A673 (cell line): ENCODE measurements at regions not wholly inside any gene's neighbourhood (a gene's known extent, or its start where the extent isn't known, plus 50 kb on each side); places are given as distances from the start of the nearest gene placed in this dataset.

ENCODE experiments used
- BruUV-seq: library from RNA; stranded (reverse); fragments of 400-500 nt; replicated peaks from 2 replicates; lab custom pipeline; 2021; lab: Mats Ljungman, UMichigan
- CTCF ChIA-PET: fragments of 300-600 bp; sonication (Branson Sonifier 250); formaldehyde crosslinking; loops from one replicate; lab custom pipeline; 2022; ENCODE audit warnings: antibody characterized with exemption; lab: Charles Lee
- POLR2A ChIA-PET: fragments of 300-600 bp; sonication (Branson Sonifier 250); formaldehyde crosslinking; loops from one replicate; lab custom pipeline; 2022; ENCODE audit warnings: antibody characterized with exemption; ENCODE audit not compliant: low non-redundant PET; lab: Charles Lee
- DNase-seq: peaks from one replicate; pipeline ENCODE4 v3.0.0-alpha.2; 2015; ENCODE audit warnings: low spot score
- H3K27ac ChIP-seq: fragments of 200-600 bp; sonication (generic); 2 replicates; pipeline ENCODE4 v1.5.1; 2016; ENCODE audit warnings: mixed run types, low read depth, mild to moderate bottlenecking, mixed read lengths, antibody characterized with exemption, low read length; ENCODE audit not compliant: poor library complexity, severe bottlenecking
- H3K27me3 ChIP-seq: fragments of 200-600 bp; sonication (generic); replicated peaks from 2 replicates; pipeline ENCODE4 v1.6.1; 2017; ENCODE audit warnings: mixed run types, low read depth, mild to moderate bottlenecking, mixed read lengths, antibody characterized with exemption, low read length; ENCODE audit not compliant: insufficient read depth, poor library complexity
- H3K36me3 ChIP-seq: fragments of 200-600 bp; sonication (generic); 2 replicates; pipeline ENCODE4 v1.6.1; 2016; ENCODE audit warnings: mixed run types, mild to moderate bottlenecking, mixed read lengths, antibody characterized with exemption, low read length; ENCODE audit not compliant: insufficient read depth, poor library complexity, severe bottlenecking
- H3K4me1 ChIP-seq: fragments of 200-600 bp; sonication (generic); 2 replicates; pipeline ENCODE4 v1.6.1; 2017; ENCODE audit warnings: mixed run types, mild to moderate bottlenecking, mixed read lengths, antibody characterized with exemption, low read length; ENCODE audit not compliant: insufficient read depth, poor library complexity, severe bottlenecking
- H3K4me3 ChIP-seq: fragments of 200-600 bp; sonication (generic); 2 replicates; pipeline ENCODE4 v1.5.1; 2016; ENCODE audit warnings: low read depth, mixed run types, mild to moderate bottlenecking, mixed read lengths, low read length; ENCODE audit not compliant: poor library complexity, severe bottlenecking
- H3K9me3 ChIP-seq: fragments of 200-600 bp; sonication (generic); 2 replicates; pipeline ENCODE4 v1.6.1; 2016; ENCODE audit warnings: mixed run types, low read depth, mild to moderate bottlenecking, mixed read lengths, antibody characterized with exemption, low read length; ENCODE audit not compliant: poor library complexity, severe bottlenecking
- CTCF ChIP-seq: fragments of 300-800, 200-600 bp; sonication (generic); conservative IDR thresholded peaks from 2 replicates; pipeline ENCODE4 v1.5.1; 2017; ENCODE audit warnings: low read depth, mild to moderate bottlenecking, antibody characterized with exemption, low read length, moderate library complexity, mixed read lengths
- EZH2 ChIP-seq: fragments of 200-600 bp; sonication (generic); IDR thresholded peaks from 2 replicates; pipeline ENCODE4 v1.6.1; 2017; ENCODE audit warnings: borderline replicate concordance, low read depth, mild to moderate bottlenecking, mixed read lengths, antibody characterized with exemption, low read length; ENCODE audit not compliant: poor library complexity, severe bottlenecking
- intact Hi-C: fragments of 100-400 bp; cut with micrococcal nuclease; formaldehyde crosslinking; loops from one replicate; pipeline ENCODE4 v1.10.0; 2022; ENCODE audit not compliant: unreplicated experiment

GRCh38 chr1:186575348-186575747, 104.9 kb downstream of the PTGS2 start:
- Histone ChIP-seq H3K27ac (peak overlapping the region; percentile 73), H3K36me3 (no peaks in the 10 kb centered on the region), H3K9me3 (no peaks in the 10 kb centered on the region), H3K4me3 (no peak overlapping the region), H3K4me1 (peaks cover 43% of the 10 kb centered on the region), H3K27me3 (no peaks in the 10 kb centered on the region)
- no peak for TF ChIP-seq EZH2
- no peak for TF ChIP-seq CTCF
- peak; percentile 93 for DNase-seq
- ChIA-PET CTCF (no interaction called here), POLR2A (no interaction called here)
- intact Hi-C loops = loop anchor here (1.0 to 2.0 kb wide), 2 partner anchors 39 to 77 kb away; no protein-coding TSS in a partner anchor
- BruUV-seq = no TSS peak

- peaks cover 47% of the 10 kb centered on the region for H3K4me1 ChIP-seq
- H3K27me3 ChIP-seq = no peaks in the 10 kb centered on the region
- H3K4me3 ChIP-seq = no peak overlapping the region
- peak; percentile 77 for DNase-seq
- intact Hi-C loops = loop anchor here (1.0 to 2.0 kb wide), 2 partner anchors 39 to 76 kb away; no protein-coding TSS in a partner anchor
- ChIA-PET CTCF (no interaction called here), POLR2A (no interaction called here)
- H3K36me3 ChIP-seq = no peaks in the 10 kb centered on the region
- no peaks in the 10 kb centered on the region for H3K9me3 ChIP-seq
- no TSS peak for BruUV-seq
- peak overlapping the region; percentile 73 for H3K27ac ChIP-seq
- TF ChIP-seq EZH2 = no peak
- no peak for TF ChIP-seq CTCF
These were observed 105.3 kb downstream of the PTGS2 start for GRCh38 chr1:186574926-186575325.

GRCh38 chr1:186572509-186572908, 107.7 kb downstream of the PTGS2 start:
- no peaks in the 10 kb centered on the region for H3K36me3 ChIP-seq
- H3K27ac ChIP-seq = peak overlapping the region; percentile 4
- TF ChIP-seq EZH2 (no peak), CTCF (no peak)
- POLR2A ChIA-PET = interaction anchor here (0.6 kb wide), 1 partner anchor 12 kb away, joined by 3 read pairs; no protein-coding TSS in a partner anchor
- no peaks in the 10 kb centered on the region for H3K27me3 ChIP-seq
- intact Hi-C loops = no loop called here
- H3K9me3 ChIP-seq = no peaks in the 10 kb centered on the region
- CTCF ChIA-PET = interaction anchor here (0.5 kb wide), 1 partner anchor 150 kb away, joined by 4 read pairs; no protein-coding TSS in a partner anchor
- no peak for DNase-seq
- no TSS peak for BruUV-seq
- no peak overlapping the region for H3K4me3 ChIP-seq
- peaks cover 63% of the 10 kb centered on the region for H3K4me1 ChIP-seq
